ENCODE measurements at regions not wholly inside any gene's neighbourhood (a gene's known extent, or its start where the extent isn't known, plus 50 kb on each side); places are given as distances from the start of the nearest gene placed in this dataset.

DNA sequence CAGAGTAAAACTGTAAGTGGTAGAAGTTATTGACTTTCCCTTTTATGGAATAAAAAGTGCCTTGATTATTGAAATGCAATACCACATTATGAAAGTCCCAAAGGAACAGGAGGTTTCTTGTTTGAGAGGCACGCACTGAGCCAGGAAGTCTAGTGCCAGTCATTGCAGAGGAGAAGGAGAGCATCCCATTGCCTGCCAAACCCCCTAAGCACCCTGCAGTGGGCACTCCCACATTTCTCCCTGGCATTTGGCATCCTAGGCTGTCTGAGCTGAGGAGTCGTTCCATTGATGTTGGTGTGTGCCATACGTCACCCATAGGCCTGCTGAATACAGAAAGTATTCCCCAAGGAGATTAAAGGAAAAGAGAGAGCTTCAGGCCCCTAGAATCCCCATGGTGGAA is 85.7 kb upstream of the MBNL2 start:
- no peak for TF ChIP-seq BHLHE40 (IDR thresholded peaks at IDR 0.05; ENCODE audit: borderline replicate concordance)
- no peak for TF ChIP-seq SP1 (IDR thresholded peaks at IDR 0.05)
- no peak for TF ChIP-seq NFRKB (IDR thresholded peaks at IDR 0.05)
- TF ChIP-seq, protein P1, sequence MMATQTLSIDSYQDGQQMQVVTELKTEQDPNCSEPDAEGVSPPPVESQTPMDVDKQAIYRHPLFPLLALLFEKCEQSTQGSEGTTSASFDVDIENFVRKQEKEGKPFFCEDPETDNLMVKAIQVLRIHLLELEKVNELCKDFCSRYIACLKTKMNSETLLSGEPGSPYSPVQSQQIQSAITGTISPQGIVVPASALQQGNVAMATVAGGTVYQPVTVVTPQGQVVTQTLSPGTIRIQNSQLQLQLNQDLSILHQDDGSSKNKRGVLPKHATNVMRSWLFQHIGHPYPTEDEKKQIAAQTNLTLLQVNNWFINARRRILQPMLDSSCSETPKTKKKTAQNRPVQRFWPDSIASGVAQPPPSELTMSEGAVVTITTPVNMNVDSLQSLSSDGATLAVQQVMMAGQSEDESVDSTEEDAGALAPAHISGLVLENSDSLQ (IDR thresholded peaks at IDR 0.05) = no peak
- no peak for TF ChIP-seq FOXA1 (IDR thresholded peaks at IDR 0.05)
- no peak for TF ChIP-seq FOXK2 (IDR thresholded peaks at IDR 0.05)
- TF ChIP-seq SUZ12 (IDR thresholded peaks at IDR 0.05) = no peak
- TF ChIP-seq ELF4 (IDR thresholded peaks at IDR 0.05) = no peak
- no peak for TF ChIP-seq FOXM1 (IDR thresholded peaks at IDR 0.05; ENCODE audit: borderline replicate concordance)
- TF ChIP-seq TARDBP (IDR thresholded peaks at IDR 0.05) = no peak
- no peak for TF ChIP-seq HDGF (IDR thresholded peaks at IDR 0.05; ENCODE audit: borderline replicate concordance)
